H1 (cell line): ENCODE measurements at regions not wholly inside any gene's neighbourhood (a gene's known extent, or its start where the extent isn't known, plus 50 kb on each side); places are given as distances from the start of the nearest gene placed in this dataset.

Experiments used
- CTCF ChIA-PET: fragments of 300-600 bp; sonication (Branson Sonifier 250); formaldehyde crosslinking; loops from one replicate; lab custom pipeline; 2021; ENCODE audit not compliant: partially characterized antibody; lab: Charles Lee
- POLR2A ChIA-PET: fragments of 300-600 bp; sonication (Branson Sonifier 250); formaldehyde crosslinking; loops from one replicate; lab custom pipeline; 2021; ENCODE audit warnings: inconsistent platforms; ENCODE audit not compliant: partially characterized antibody; lab: Charles Lee
- DNase-seq, 2 experiments: peaks; one replicate each; pipeline versions ENCODE4 v3.0.0 to v3.0.0-alpha.2; 2010 to 2022; ENCODE audit warnings: low spot score in 2 of 2, low read depth in 1 of 2, mixed read lengths in 1 of 2
- FAIRE-seq: peaks from 2 replicates; lab custom pipeline; 2011; peaks lifted over from hg19 to GRCh38; lab: Jason Lieb, UNC
- H2AFZ ChIP-seq: 2 replicates; pipeline ENCODE4 v1.8.1; 2012; ENCODE audit warnings: low read length, inconsistent platforms
- H2AK5ac ChIP-seq: 2 replicates; pipeline ENCODE4 v1.6.1; 2013; ENCODE audit warnings: low read depth, low read length
- H2BK120ac ChIP-seq: replicated peaks from 2 replicates; pipeline ENCODE3; 2013; ENCODE audit warnings: low read depth, low read length, inconsistent platforms
- H2BK12ac ChIP-seq: 2 replicates; pipeline ENCODE4 v1.6.1; 2013; ENCODE audit warnings: low read depth, low read length
- H2BK15ac ChIP-seq: 2 replicates; pipeline ENCODE4 v1.6.1; 2013; ENCODE audit warnings: low read length
- H2BK20ac ChIP-seq: 2 replicates; pipeline ENCODE4 v1.6.1; 2013; ENCODE audit warnings: low read length
- H2BK5ac ChIP-seq: 2 replicates; pipeline ENCODE4 v1.6.1; 2013; ENCODE audit warnings: low read depth, low read length
- H3K14ac ChIP-seq: 2 replicates; pipeline ENCODE4 v1.6.1; 2013; ENCODE audit warnings: inconsistent platforms; ENCODE audit not compliant: insufficient read length
- H3K18ac ChIP-seq: 2 replicates; pipeline ENCODE4 v1.6.1; 2013; ENCODE audit warnings: low read length; ENCODE audit errors: extremely low read depth
- H3K23ac ChIP-seq: 2 replicates; pipeline ENCODE4 v1.6.1; 2013; ENCODE audit warnings: inconsistent platforms; ENCODE audit not compliant: insufficient read length
- H3K23me2 ChIP-seq: 2 replicates; pipeline ENCODE4 v1.6.1; 2013; ENCODE audit warnings: low read depth, low read length
- H3K27ac ChIP-seq: 2 replicates; pipeline ENCODE4 v1.6.1; 2011; ENCODE audit warnings: low read depth, low read length, inconsistent platforms
- H3K27me3 ChIP-seq, 4 experiments: replicated peaks in 1 of 4; 1 replicate in 1 of 4; 2 replicates in 3 of 4; pipeline versions ENCODE4 v1.6.1 to v1.8.1; 2011 to 2013; ENCODE audit warnings: low read length in 3 of 4, mild to moderate bottlenecking in 3 of 4, inconsistent platforms in 2 of 4, mixed read lengths in 2 of 4, moderate library complexity in 1 of 4; ENCODE audit not compliant: control insufficient read depth in 3 of 4, insufficient read depth in 3 of 4; ENCODE audit errors: extremely low read depth in 1 of 4
- H3K36me3 ChIP-seq, 4 experiments: 2 replicates each; pipeline versions ENCODE4 v1.6.1 to v1.8.1; 2011 to 2013; ENCODE audit warnings: mild to moderate bottlenecking in 4 of 4, low read length in 3 of 4, moderate library complexity in 2 of 4, control low read depth in 1 of 4, inconsistent platforms in 1 of 4; ENCODE audit not compliant: insufficient read depth in 4 of 4, control insufficient read depth in 2 of 4
- H3K4ac ChIP-seq: replicated peaks from 2 replicates; pipeline ENCODE3; 2013; ENCODE audit warnings: low read length, low read depth, mixed read lengths, inconsistent platforms; ENCODE audit not compliant: insufficient read length
- H3K4me1 ChIP-seq, 4 experiments: replicated peaks in 1 of 4; 1 replicate in 1 of 4; 2 replicates in 3 of 4; pipeline versions ENCODE4 v1.6.1 to v1.8.1; 2011 to 2013; ENCODE audit warnings: low read length in 3 of 4, inconsistent platforms in 2 of 4, mixed read lengths in 1 of 4; ENCODE audit not compliant: insufficient read depth in 4 of 4, control insufficient read depth in 3 of 4
- H3K4me2 ChIP-seq, 2 experiments: 2 replicates each; pipeline versions ENCODE4 v1.6.1 to v1.8.1; 2011 to 2013; ENCODE audit warnings: low read depth in 2 of 2, low read length in 2 of 2, control low read depth in 1 of 2, inconsistent platforms in 1 of 2, mild to moderate bottlenecking in 1 of 2; ENCODE audit not compliant: insufficient read depth in 1 of 2
- H3K4me3 ChIP-seq, 4 experiments: fragments of 200-600, 300-600 bp in 1 of 4; sonication (generic), shearing (Covaris generic), sonication (Bioruptor Twin) in 1 of 4; 2 replicates each; pipeline versions ENCODE4 v1.5.1 to v1.8.1; 2011 to 2016; ENCODE audit warnings: low read length in 4 of 4, low read depth in 3 of 4, control low read depth in 2 of 4, inconsistent platforms in 2 of 4, mild to moderate bottlenecking in 2 of 4, mixed read lengths in 1 of 4, moderate library complexity in 1 of 4; ENCODE audit not compliant: insufficient read depth in 2 of 4; ENCODE audit errors: extremely low read depth in 1 of 4
- H3K56ac ChIP-seq: replicated peaks from 2 replicates; pipeline ENCODE3; 2013; ENCODE audit warnings: low read depth, mild to moderate bottlenecking, mixed read lengths, low read length, inconsistent platforms; ENCODE audit not compliant: insufficient read length
- H3K79me1 ChIP-seq: 2 replicates; pipeline ENCODE4 v1.6.1; 2013; ENCODE audit warnings: low read depth, low read length, control low read depth
- H3K79me2 ChIP-seq, 2 experiments: 2 replicates each; pipeline versions ENCODE4 v1.6.1 to v1.8.1; 2012 to 2013; ENCODE audit warnings: low read length in 2 of 2, mild to moderate bottlenecking in 2 of 2, inconsistent platforms in 1 of 2; ENCODE audit not compliant: insufficient read depth in 2 of 2, control insufficient read depth in 1 of 2
- H3K9ac ChIP-seq, 4 experiments: replicated peaks in 1 of 4; 1 replicate in 1 of 4; 2 replicates in 3 of 4; pipeline versions ENCODE4 v1.6.1 to v1.8.1; 2011 to 2013; ENCODE audit warnings: low read depth in 3 of 4, low read length in 3 of 4, control low read depth in 2 of 4, mild to moderate bottlenecking in 2 of 4, moderate library complexity in 2 of 4, inconsistent platforms in 1 of 4; ENCODE audit errors: extremely low read depth in 1 of 4
- H3K9me3 ChIP-seq, 2 experiments: 2 replicates each; pipeline versions ENCODE4 v1.6.1 to v1.8.1; 2012 to 2013; ENCODE audit warnings: mild to moderate bottlenecking in 2 of 2, moderate library complexity in 2 of 2, control low read depth in 1 of 2, inconsistent platforms in 1 of 2, low read depth in 1 of 2, low read length in 1 of 2, mixed read lengths in 1 of 2; ENCODE audit not compliant: insufficient read depth in 2 of 2
- H4K20me1 ChIP-seq, 2 experiments: replicated peaks in 1 of 2; 2 replicates each; pipeline versions ENCODE3 to v1.8.1; 2011 to 2013; ENCODE audit warnings: inconsistent platforms in 2 of 2, low read length in 2 of 2, mild to moderate bottlenecking in 1 of 2; ENCODE audit not compliant: insufficient read depth in 2 of 2, control insufficient read depth in 1 of 2
- H4K5ac ChIP-seq: 2 replicates; pipeline ENCODE4 v1.6.1; 2013; ENCODE audit warnings: low read length, low read depth, mixed read lengths, inconsistent platforms; ENCODE audit not compliant: insufficient read length
- H4K8ac ChIP-seq: 2 replicates; pipeline ENCODE4 v1.8.0; 2013; ENCODE audit warnings: mild to moderate bottlenecking, moderate library complexity, low read length, inconsistent platforms; ENCODE audit not compliant: insufficient read depth; ENCODE audit errors: extremely low read depth
- H4K91ac ChIP-seq: replicated peaks from 2 replicates; pipeline ENCODE3; 2013; ENCODE audit warnings: low read length, mixed read lengths, inconsistent platforms; ENCODE audit not compliant: insufficient read length
- KDM4A ChIP-seq: IDR thresholded peaks from one replicate; pipeline ENCODE4 v1.7.1; 2012; ENCODE audit warnings: low read depth, mild to moderate bottlenecking, moderate library complexity, low read length, inconsistent platforms; ENCODE audit not compliant: severe bottlenecking
- WGBS, 2 experiments: shearing (Covaris generic) in 1 of 2; methylation state at CpG; one replicate each; pipeline versions ENCODE4 v1.1.6 to v1.1.7; 2013 to 2015; ENCODE audit warnings: low lambda C conversion rate in 2 of 2, mixed read lengths in 2 of 2, inconsistent platforms in 1 of 2, low coverage in 1 of 2, missing lambda C conversion rate in 1 of 2; ENCODE audit not compliant: insufficient replicate concordance in 2 of 2, insufficient coverage in 1 of 2, insufficient read length in 1 of 2; ENCODE audit errors: extremely low coverage in 1 of 2, missing lambda C conversion rate in 1 of 2; 5-methylcytosine and 5-hydroxymethylcytosine counted together

DNA sequence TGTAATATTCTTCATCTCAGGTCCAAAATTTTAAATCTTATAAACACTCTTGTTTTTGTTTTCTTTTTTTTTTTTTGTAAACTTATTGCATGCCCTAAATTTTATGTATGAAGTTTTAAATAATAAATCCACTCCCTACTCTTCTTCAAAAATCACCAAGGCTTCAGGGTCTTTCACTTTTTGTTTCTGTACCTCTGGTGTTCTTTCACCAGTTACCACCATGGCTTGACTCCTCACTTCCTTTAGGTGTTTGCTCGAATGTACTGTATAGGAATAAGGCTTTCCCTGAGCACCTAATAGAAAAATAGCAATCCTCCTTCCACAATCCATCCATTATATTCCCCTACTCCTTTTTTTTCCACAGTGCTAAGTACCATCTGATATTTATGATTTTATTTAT is 962.8 kb upstream of the POT1 start:
- no peaks in the 10 kb centered on the region for H4K20me1 ChIP-seq
- no peak overlapping the region for H4K8ac ChIP-seq
- no peak overlapping the region for H2BK120ac ChIP-seq
- no peaks in the 10 kb centered on the region for H3K23me2 ChIP-seq
- ChIA-PET POLR2A (no interaction called here), CTCF (no interaction called here)
- no peak overlapping the region for H2BK20ac ChIP-seq
- H3K9ac ChIP-seq, result no peak overlapping the region
- H3K14ac ChIP-seq, result no peak overlapping the region
- H3K56ac ChIP-seq, result no peak overlapping the region
- H2BK12ac ChIP-seq, result no peak overlapping the region
- no peak for TF ChIP-seq KDM4A
- no peak overlapping the region for H2BK15ac ChIP-seq
- no peak overlapping the region for H2BK5ac ChIP-seq
- no peak overlapping the region for H3K4ac ChIP-seq
- no peak overlapping the region for H3K18ac ChIP-seq
- WGBS, 2 experiments, result 100% methylated on average over 1 of the region's 1 CpG; no CpG with 5 or more reads in 1 of the 2 experiments
- no peak overlapping the region for H4K91ac ChIP-seq
- no peaks in the 10 kb centered on the region; a peak in 1 of 4 replicates for H3K9me3 ChIP-seq
- H4K5ac ChIP-seq, result no peak overlapping the region
- no peaks in the 10 kb centered on the region for H3K27me3 ChIP-seq
- no peaks in the 10 kb centered on the region for H3K79me1 ChIP-seq
- FAIRE-seq (no peak), DNase-seq (no peak)
- no peaks in the 10 kb centered on the region for H3K79me2 ChIP-seq
- no peak overlapping the region for H2AFZ ChIP-seq
- H3K4me3 ChIP-seq, result no peak overlapping the region
- no peak overlapping the region for H2AK5ac ChIP-seq
- no peak overlapping the region for H3K4me2 ChIP-seq
- H3K4me1 ChIP-seq, result no peaks in the 10 kb centered on the region
- no peaks in the 10 kb centered on the region for H3K36me3 ChIP-seq
- no peak overlapping the region for H3K23ac ChIP-seq
- H3K27ac ChIP-seq, result no peak overlapping the region
